ENCODE measurements at regions not wholly inside any gene's neighbourhood (a gene's known extent, or its start where the extent isn't known, plus 50 kb on each side); places are given as distances from the start of the nearest gene placed in this dataset.
"Not testable (repeated sequence)": the region's sequence is repeated elsewhere in the genome, so short reads cannot be mapped to it uniquely, and the experiment has no call there.

DNA sequence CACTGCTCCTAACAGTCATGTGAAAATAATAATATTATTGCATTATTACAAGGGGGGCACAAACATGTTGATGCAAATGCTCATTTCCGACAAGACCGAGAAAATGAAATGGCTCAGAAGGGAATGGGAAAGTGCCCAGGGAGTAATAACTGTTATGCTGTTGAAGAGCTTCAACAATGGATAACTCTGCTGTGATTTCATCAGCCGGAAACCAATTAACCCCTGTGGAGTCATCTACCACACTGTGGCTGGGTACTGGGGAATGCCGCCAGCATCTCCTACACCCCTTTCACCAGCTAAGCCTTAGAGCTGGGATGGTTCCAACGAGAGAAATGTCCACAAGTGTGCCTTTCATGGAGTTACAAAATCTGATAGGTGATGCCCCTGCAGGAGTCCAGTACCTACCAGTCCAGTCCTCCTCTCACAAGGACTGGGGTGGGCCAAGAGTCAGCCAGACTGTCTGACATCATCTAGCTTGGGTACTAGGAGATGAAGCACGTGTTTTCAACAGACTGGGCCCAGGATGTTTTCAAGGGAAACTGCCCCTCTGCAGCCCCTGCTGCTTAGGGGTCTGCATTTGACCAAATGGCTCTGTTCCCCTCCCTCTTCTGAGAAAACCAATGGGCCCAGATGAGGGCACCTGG lies 509.3 kb upstream of the CCDC196 start:
- peaks cover 11% of the 10 kb centered on the region; the same call in 1 of the 2 replicates for H3K27me3 Mint-ChIP-seq (ENCODE audit: insufficient read depth)
- TF ChIP-seq, protein P1, sequence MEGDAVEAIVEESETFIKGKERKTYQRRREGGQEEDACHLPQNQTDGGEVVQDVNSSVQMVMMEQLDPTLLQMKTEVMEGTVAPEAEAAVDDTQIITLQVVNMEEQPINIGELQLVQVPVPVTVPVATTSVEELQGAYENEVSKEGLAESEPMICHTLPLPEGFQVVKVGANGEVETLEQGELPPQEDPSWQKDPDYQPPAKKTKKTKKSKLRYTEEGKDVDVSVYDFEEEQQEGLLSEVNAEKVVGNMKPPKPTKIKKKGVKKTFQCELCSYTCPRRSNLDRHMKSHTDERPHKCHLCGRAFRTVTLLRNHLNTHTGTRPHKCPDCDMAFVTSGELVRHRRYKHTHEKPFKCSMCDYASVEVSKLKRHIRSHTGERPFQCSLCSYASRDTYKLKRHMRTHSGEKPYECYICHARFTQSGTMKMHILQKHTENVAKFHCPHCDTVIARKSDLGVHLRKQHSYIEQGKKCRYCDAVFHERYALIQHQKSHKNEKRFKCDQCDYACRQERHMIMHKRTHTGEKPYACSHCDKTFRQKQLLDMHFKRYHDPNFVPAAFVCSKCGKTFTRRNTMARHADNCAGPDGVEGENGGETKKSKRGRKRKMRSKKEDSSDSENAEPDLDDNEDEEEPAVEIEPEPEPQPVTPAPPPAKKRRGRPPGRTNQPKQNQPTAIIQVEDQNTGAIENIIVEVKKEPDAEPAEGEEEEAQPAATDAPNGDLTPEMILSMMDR (IDR thresholded peaks at IDR 0.05) = no peak
- no peaks in the 10 kb centered on the region for H3K36me3 Mint-ChIP-seq (ENCODE audit: low read depth)
- H3K4me1 Mint-ChIP-seq (ENCODE audit: low read depth) = peaks cover 15% of the 10 kb centered on the region
- H3K27ac Mint-ChIP-seq = no peak overlapping the region
- no peaks in the 10 kb centered on the region; the same call in 1 of the 2 replicates for H3K9me3 Mint-ChIP-seq
- DNase-seq = no peak
- no peak overlapping the region for H3K4me3 Mint-ChIP-seq

GRCh38 chr14:65981192-65981843 lies 504.9 kb upstream of the CCDC196 start:
- Mint-ChIP-seq H3K27me3 (ENCODE audit: insufficient read depth) (peaks cover 6% of the 10 kb centered on the region), H3K4me3 (no peak overlapping the region), H3K27ac (no peak overlapping the region), H3K4me1 (ENCODE audit: low read depth) (no peaks in the 10 kb centered on the region), H3K36me3 (ENCODE audit: low read depth) (no peaks in the 10 kb centered on the region), H3K9me3 (peaks cover 3% of the 10 kb centered on the region; the same call in 1 of the 2 replicates)
- TF ChIP-seq, protein P1 (IDR thresholded peaks at IDR 0.05) = no peak
- no peak for DNase-seq

- Mint-ChIP-seq H3K4me1 (ENCODE audit: low read depth) (no peaks in the 10 kb centered on the region), H3K4me3 (no peak overlapping the region), H3K27me3 (ENCODE audit: insufficient read depth) (peaks cover 4% of the 10 kb centered on the region), H3K36me3 (ENCODE audit: low read depth) (no peaks in the 10 kb centered on the region), H3K9me3 (peaks cover 6% of the 10 kb centered on the region; the same call in 1 of the 2 replicates), H3K27ac (no peak overlapping the region)
- no peak for DNase-seq
- TF ChIP-seq, protein P1 (IDR thresholded peaks at IDR 0.05) = no peak
These were observed 500.1 kb upstream of the CCDC196 start for GRCh38 chr14:65986041-65986440.

DNA sequence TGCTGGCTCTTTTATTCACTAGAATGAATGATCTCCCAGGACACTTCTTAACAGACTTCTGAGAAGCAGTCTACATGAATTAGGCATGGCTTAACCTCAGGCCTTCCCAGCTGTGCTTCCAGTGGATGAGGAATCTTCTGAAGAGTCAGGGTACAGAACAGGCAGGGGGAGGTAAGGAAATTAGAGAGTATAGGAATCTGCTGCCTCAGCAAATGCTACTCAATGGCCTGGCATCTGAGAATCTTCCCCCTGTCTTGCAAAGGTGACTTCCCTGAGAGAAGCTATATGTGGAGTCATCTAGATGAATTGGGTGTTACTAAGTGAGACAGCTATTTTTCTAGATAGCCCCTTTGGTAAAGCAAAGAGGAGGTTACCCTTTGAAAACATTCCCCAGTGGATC lies 496.2 kb upstream of the CCDC196 start:
- no peaks in the 10 kb centered on the region for H3K4me1 Mint-ChIP-seq (ENCODE audit: low read depth)
- H3K27me3 Mint-ChIP-seq (ENCODE audit: insufficient read depth) = peaks cover 3% of the 10 kb centered on the region
- no peak overlapping the region for H3K4me3 Mint-ChIP-seq
- TF ChIP-seq, protein P1 (IDR thresholded peaks at IDR 0.05) = no peak
- H3K27ac Mint-ChIP-seq = no peak overlapping the region
- H3K9me3 Mint-ChIP-seq = peaks cover 15% of the 10 kb centered on the region; the same call in 1 of the 2 replicates
- DNase-seq = no peak
- no peaks in the 10 kb centered on the region for H3K36me3 Mint-ChIP-seq (ENCODE audit: low read depth)

DNA sequence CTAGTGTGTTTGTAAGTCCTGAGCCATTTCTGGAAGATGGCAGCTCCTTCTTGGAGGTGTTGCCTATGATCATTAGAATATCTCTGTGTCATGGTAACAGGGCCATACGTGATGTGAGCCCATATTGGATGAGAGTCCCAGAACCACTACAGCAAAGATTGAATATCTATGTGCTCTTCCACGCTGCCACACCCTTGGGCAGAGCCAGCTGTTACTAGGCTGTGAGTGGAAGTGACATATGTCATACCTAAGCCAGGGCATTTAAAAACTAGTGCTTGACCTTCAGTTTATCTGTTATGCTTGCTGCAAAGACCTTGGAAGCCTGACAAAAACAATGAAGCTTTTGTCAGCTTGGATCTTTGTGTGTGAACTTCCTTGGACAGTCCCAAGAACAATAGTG lies 495.1 kb upstream of the CCDC196 start:
- Mint-ChIP-seq H3K27ac (no peak overlapping the region), H3K4me3 (no peak overlapping the region), H3K27me3 (ENCODE audit: insufficient read depth) (peaks cover 2% of the 10 kb centered on the region), H3K9me3 (peaks cover 12% of the 10 kb centered on the region; the same call in 1 of the 2 replicates), H3K4me1 (ENCODE audit: low read depth) (no peaks in the 10 kb centered on the region), H3K36me3 (ENCODE audit: low read depth) (no peaks in the 10 kb centered on the region)
- no peak for DNase-seq
- TF ChIP-seq, protein P1 (IDR thresholded peaks at IDR 0.05) = no peak

- H3K4me1 Mint-ChIP-seq (ENCODE audit: low read depth); H3K27me3 Mint-ChIP-seq (ENCODE audit: insufficient read depth): not testable (repeated sequence)
These were observed 494.2 kb upstream of the CCDC196 start for GRCh38 chr14:65991935-65992334.

More at GRCh38 chr14:65991935-65992334, 494.2 kb upstream of the CCDC196 start:
- peaks cover 16% of the 10 kb centered on the region; the same call in 1 of the 2 replicates for H3K9me3 Mint-ChIP-seq
- not testable (repeated sequence) for H3K4me3 Mint-ChIP-seq; H3K27ac Mint-ChIP-seq; H3K36me3 Mint-ChIP-seq (ENCODE audit: low read depth); DNase-seq
